ENCODE measurements at regions not wholly inside any gene's neighbourhood (a gene's known extent, or its start where the extent isn't known, plus 50 kb on each side); places are given as distances from the start of the nearest gene placed in this dataset.

DNA sequence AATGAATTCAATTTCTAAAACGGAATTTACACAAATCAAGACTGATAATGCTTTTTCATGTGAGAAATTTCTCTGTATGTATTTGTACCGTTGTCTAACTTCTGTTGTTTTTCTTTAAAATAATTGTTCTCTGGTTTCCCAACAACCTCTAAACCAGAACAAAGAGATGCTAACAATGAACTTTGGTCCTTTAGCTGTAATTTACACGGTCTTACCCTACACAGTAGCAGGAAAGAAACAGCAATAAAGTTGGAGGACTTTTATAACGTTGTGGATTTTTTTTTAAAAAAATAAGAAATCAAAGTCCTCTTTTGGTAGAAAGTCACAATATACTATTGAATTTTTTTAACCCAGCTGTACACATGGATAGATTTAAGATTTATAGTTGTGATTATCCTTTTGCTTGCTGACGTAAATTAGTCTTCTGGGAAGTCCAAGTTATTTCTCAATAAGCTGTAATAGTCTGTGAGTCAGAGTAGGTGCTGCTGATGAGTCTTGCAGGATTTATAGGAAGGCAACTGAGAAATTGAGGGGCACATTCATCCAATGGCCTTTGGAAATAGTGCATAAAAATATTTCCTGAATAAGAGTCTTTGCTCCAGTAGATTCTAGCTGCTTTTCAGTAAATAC lies 76.8 kb upstream of the PCSK1 start:
- no peaks in the 10 kb centered on the region for H3K4me1 Mint-ChIP-seq (ENCODE audit: low read depth)
- H3K9me3 Mint-ChIP-seq: no peaks in the 10 kb centered on the region
- peaks cover 5% of the 10 kb centered on the region for H3K27me3 Mint-ChIP-seq
- intact Hi-C loops (cut with micrococcal nuclease): no loop called here
- H3K27ac Mint-ChIP-seq: no peak overlapping the region
- no peaks in the 10 kb centered on the region for H3K36me3 Mint-ChIP-seq (ENCODE audit: low read depth)
- H3K4me3 Mint-ChIP-seq: no peak overlapping the region

DNA sequence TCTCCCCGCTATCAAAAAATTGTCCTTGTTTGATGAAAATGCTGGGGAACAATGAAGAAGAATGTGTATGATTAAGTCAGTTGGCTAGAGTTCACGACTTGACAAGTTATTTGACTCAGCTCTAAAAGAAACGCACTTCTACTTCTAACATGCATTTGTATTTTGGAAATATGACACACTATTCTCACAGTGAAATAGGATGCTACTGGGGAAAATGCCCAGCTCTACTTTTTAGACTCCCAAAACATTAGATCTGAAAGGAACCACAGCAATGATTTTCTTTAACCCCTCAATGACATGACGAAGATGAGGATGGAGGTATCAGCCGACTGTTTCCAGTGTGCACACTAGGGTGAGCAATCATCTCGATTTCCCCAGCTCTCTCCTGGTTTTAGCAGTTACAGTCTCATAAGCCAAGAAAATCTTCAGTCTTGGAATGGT lies 83.6 kb upstream of the PCSK1 start:
- no peak overlapping the region for H3K4me3 Mint-ChIP-seq
- peaks cover 3% of the 10 kb centered on the region for H3K27me3 Mint-ChIP-seq
- no peak overlapping the region for H3K27ac Mint-ChIP-seq
- H3K9me3 Mint-ChIP-seq: no peaks in the 10 kb centered on the region
- intact Hi-C loops (cut with micrococcal nuclease): no loop called here
- H3K36me3 Mint-ChIP-seq (ENCODE audit: low read depth): no peaks in the 10 kb centered on the region
- no peaks in the 10 kb centered on the region for H3K4me1 Mint-ChIP-seq (ENCODE audit: low read depth)

DNA sequence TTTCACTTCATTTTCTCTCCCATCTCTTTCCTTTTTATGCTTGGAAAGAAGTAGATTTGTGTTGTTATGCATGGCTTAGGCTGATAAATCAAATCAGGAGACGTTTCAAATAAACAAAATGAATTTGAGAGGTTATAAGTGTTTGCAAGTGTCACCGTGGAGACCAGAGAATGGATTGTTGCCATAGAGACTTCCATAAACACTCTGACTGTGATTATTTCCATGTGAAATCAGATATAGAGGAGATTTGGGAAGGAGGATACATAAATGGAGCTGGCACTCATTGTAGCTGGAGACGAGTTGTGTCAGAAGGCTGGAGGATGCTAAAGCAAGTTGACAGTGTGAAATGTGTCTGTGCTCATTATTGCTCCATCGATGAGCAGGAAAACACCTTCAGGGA lies 84.2 kb upstream of the PCSK1 start:
- no peak overlapping the region for H3K27ac Mint-ChIP-seq
- H3K36me3 Mint-ChIP-seq (ENCODE audit: low read depth): no peaks in the 10 kb centered on the region
- H3K9me3 Mint-ChIP-seq: no peaks in the 10 kb centered on the region
- intact Hi-C loops (cut with micrococcal nuclease): no loop called here
- peaks cover 3% of the 10 kb centered on the region for H3K27me3 Mint-ChIP-seq
- H3K4me1 Mint-ChIP-seq (ENCODE audit: low read depth): no peaks in the 10 kb centered on the region
- H3K4me3 Mint-ChIP-seq: no peak overlapping the region

GRCh38 chr5:96520345-96520744 lies 87.3 kb upstream of the PCSK1 start:
- Mint-ChIP-seq H3K4me1 (ENCODE audit: low read depth) (no peaks in the 10 kb centered on the region), H3K36me3 (ENCODE audit: low read depth) (no peaks in the 10 kb centered on the region), H3K4me3 (no peak overlapping the region), H3K27ac (no peak overlapping the region), H3K9me3 (no peaks in the 10 kb centered on the region), H3K27me3 (no peaks in the 10 kb centered on the region)
- intact Hi-C loops (cut with micrococcal nuclease): no loop called here

- Mint-ChIP-seq H3K27me3 (peaks cover 3% of the 10 kb centered on the region), H3K9me3 (peaks cover 7% of the 10 kb centered on the region), H3K4me1 (ENCODE audit: low read depth) (no peaks in the 10 kb centered on the region), H3K4me3 (no peak overlapping the region), H3K36me3 (ENCODE audit: low read depth) (no peaks in the 10 kb centered on the region), H3K27ac (no peak overlapping the region)
- intact Hi-C loops (cut with micrococcal nuclease): no loop called here
Measured at GRCh38 chr5:96522635-96523355, 89.7 kb upstream of the PCSK1 start.

GRCh38 chr5:96527768-96528661 lies 95.0 kb upstream of the PCSK1 start:
- Mint-ChIP-seq H3K27me3 (peaks cover 3% of the 10 kb centered on the region), H3K9me3 (peaks cover 7% of the 10 kb centered on the region), H3K4me1 (ENCODE audit: low read depth) (no peaks in the 10 kb centered on the region), H3K27ac (no peak overlapping the region), H3K36me3 (ENCODE audit: low read depth) (no peaks in the 10 kb centered on the region), H3K4me3 (no peak overlapping the region)
- intact Hi-C loops (cut with micrococcal nuclease): no loop called here

DNA sequence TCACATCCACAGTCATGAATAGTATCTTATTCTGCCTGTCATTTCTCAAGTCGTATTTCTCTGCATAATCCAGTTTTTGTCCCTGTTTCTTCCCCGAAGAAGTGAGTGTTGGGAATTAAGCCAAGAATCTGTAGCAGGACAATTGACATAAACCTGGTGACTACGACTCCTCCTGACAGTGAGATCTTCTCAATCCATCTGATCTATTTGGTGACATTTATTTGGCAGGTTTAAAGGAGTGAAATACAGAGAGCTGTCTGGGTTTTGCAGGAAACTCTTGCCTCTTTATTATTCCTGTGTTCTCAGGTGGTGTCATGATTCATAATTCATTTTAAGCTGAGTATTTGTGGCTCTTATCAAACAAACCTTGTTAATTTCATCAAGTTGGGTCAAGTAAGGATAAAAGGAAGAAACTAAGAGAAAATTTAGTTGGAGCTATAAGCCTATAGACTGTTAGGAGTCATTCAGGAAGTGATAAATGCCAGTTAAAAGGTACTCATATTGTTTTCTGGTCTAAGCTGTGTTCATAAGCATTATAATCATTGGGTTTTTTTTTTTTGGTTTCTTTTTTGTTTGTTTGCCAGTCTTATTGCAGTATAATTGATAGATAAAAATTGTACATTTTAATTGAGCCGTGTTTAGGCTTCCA lies 95.9 kb upstream of the PCSK1 start:
- intact Hi-C loops (cut with micrococcal nuclease): no loop called here
- Mint-ChIP-seq H3K36me3 (ENCODE audit: low read depth) (no peaks in the 10 kb centered on the region), H3K4me1 (ENCODE audit: low read depth) (no peaks in the 10 kb centered on the region), H3K27ac (no peak overlapping the region), H3K27me3 (peaks cover 3% of the 10 kb centered on the region), H3K4me3 (no peak overlapping the region), H3K9me3 (peaks cover 7% of the 10 kb centered on the region)

DNA sequence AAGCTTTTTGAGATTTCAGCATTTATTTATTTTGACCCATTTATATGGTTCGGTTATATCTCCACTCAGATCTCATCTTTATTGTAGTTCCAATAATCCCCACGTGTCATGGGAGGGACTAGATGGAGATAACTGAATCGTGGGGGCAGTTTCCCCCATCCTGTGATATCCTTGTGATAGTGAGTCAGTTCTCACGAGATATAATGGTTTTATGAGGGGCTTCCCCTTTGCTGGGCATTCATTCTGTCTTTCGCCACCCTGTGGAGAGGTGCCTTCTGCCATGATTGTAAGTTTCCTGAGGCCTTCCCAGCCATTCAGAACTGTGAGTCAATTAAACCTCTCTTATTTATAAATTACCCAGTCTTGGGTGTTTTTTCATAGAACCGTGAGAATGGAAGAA lies 96.5 kb upstream of the PCSK1 start:
- no peaks in the 10 kb centered on the region for H3K36me3 Mint-ChIP-seq (ENCODE audit: low read depth)
- no peaks in the 10 kb centered on the region for H3K4me1 Mint-ChIP-seq (ENCODE audit: low read depth)

DNA sequence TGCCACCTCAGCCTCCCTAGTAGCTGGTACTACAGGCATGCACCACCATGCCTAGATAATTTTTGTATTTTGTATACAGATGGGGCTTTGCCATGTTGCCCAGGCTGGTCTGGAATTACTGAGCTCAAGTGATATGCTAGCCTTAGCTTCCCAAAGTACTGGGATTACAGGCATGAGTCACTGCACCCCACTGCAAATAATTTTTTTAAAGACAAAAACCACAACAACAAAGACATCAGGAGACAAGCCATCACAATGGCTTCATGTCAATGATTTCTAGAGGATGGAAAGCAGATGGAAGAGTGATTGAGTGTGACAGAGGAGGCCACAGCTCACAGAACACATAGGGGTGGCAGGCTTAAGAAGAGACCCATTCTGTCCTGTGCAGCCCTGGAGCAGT lies 97.9 kb upstream of the PCSK1 start:
- Mint-ChIP-seq H3K36me3 (ENCODE audit: low read depth) (no peaks in the 10 kb centered on the region), H3K27ac (no peak overlapping the region), H3K4me1 (ENCODE audit: low read depth) (no peaks in the 10 kb centered on the region), H3K9me3 (peaks cover 7% of the 10 kb centered on the region), H3K4me3 (no peak overlapping the region), H3K27me3 (peaks cover 3% of the 10 kb centered on the region)
- intact Hi-C loops (cut with micrococcal nuclease): no loop called here

More for the DNA sequence above, 96.5 kb upstream of the PCSK1 start:
- Mint-ChIP-seq H3K9me3 (peaks cover 7% of the 10 kb centered on the region), H3K27me3 (peaks cover 3% of the 10 kb centered on the region), H3K4me3 (no peak overlapping the region), H3K27ac (no peak overlapping the region)
- intact Hi-C loops (cut with micrococcal nuclease): no loop called here

DNA sequence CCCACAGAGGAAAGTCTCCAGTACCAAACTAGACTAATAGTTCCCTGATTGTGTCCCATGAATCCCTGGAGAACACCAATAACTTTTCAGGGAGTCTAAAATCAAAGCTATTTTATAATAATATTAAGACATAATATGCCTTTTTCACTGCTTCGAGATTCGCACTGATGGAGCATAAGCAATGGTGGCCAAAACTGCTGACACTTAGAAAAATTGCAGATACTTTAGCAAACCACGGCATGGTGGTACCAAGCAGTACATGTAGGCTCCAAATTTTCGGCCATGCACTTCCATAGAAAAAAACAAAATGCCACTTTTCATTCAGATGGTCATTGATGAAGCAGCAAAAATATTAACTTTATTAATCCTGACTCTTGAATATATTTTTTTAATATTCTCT lies 100.3 kb upstream of the PCSK1 start:
- no peaks in the 10 kb centered on the region for H3K36me3 Mint-ChIP-seq (ENCODE audit: low read depth)
- no peak overlapping the region for H3K27ac Mint-ChIP-seq
- H3K27me3 Mint-ChIP-seq: no peaks in the 10 kb centered on the region
- no peaks in the 10 kb centered on the region for H3K4me1 Mint-ChIP-seq (ENCODE audit: low read depth)
- intact Hi-C loops (cut with micrococcal nuclease): no loop called here
- no peaks in the 10 kb centered on the region for H3K9me3 Mint-ChIP-seq
- H3K4me3 Mint-ChIP-seq: no peak overlapping the region

DNA sequence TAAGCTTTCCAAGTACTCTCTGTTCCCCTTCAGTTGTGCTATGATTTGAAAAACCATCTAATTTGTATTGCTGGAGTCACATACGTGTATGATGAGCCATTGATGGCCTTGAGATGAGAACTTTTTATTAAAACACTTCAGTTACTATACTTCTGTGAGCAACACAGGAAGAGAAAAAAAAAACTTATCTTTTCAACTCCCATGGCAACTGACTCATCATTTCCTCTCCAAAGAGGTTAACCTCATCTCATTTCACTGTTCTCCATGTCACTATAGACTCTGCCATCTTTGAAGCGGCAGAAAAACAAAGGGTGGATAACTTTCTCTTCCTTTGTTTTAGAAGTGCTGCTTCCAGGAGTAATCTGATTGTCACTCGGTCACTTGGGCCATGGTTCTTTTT lies 104.3 kb upstream of the PCSK1 start:
- Mint-ChIP-seq H3K27ac (no peak overlapping the region), H3K36me3 (ENCODE audit: low read depth) (no peaks in the 10 kb centered on the region), H3K4me3 (no peak overlapping the region), H3K27me3 (peaks cover 2% of the 10 kb centered on the region), H3K9me3 (no peaks in the 10 kb centered on the region), H3K4me1 (ENCODE audit: low read depth) (no peaks in the 10 kb centered on the region)
- intact Hi-C loops (cut with micrococcal nuclease): no loop called here

DNA sequence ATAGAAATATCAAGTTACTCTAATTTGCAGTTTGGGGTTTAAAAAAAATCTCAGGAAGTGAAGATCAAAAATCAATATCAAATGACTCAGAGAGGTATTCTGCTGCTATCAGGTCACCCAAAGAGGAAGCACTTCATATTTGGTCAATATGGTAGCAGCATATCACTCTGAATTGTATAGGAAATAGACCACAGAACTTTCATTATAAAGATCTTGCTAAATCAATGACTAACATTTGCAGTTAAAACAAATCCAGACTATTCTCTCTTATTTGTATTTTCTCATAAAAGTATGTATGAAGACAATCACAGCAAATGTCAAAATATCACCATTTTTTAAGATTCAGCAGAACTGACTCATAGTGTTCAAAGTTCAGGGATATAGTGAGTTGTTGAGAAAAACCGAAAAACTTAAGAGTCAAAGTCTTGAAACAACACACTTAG lies 105.8 kb upstream of the PCSK1 start:
- H3K4me3 Mint-ChIP-seq: no peak overlapping the region

DNA sequence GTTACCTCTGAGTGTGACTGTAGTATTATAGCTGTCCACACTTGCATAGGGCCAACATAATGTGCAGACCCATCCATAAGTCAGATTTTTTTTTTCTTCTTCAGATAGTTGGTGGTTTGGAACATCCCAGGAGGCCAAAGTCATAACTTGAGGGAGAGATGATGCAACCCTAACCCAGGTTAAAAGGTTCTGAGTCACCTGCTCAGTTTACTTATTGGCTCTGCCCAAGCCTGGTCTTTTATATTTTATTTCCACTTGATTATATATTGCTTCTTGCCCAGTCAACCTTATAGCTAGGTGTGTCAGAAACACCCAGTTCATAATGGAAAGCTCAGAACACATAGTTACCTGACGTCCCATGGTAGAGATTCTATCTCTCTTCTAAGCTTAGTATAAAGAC lies 113.1 kb upstream of the PCSK1 start:
- no peaks in the 10 kb centered on the region for H3K36me3 Mint-ChIP-seq (ENCODE audit: low read depth)
- no peaks in the 10 kb centered on the region for H3K9me3 Mint-ChIP-seq
- H3K4me3 Mint-ChIP-seq: no peak overlapping the region
- H3K27ac Mint-ChIP-seq: no peak overlapping the region
- no peaks in the 10 kb centered on the region for H3K4me1 Mint-ChIP-seq (ENCODE audit: low read depth)
- peaks cover 4% of the 10 kb centered on the region for H3K27me3 Mint-ChIP-seq
- intact Hi-C loops (cut with micrococcal nuclease): no loop called here

More for the DNA sequence above, 105.8 kb upstream of the PCSK1 start:
- Mint-ChIP-seq H3K4me1 (ENCODE audit: low read depth) (no peaks in the 10 kb centered on the region), H3K9me3 (no peaks in the 10 kb centered on the region), H3K27me3 (peaks cover 2% of the 10 kb centered on the region), H3K36me3 (ENCODE audit: low read depth) (no peaks in the 10 kb centered on the region), H3K27ac (no peak overlapping the region)
- intact Hi-C loops (cut with micrococcal nuclease): no loop called here

- no peaks in the 10 kb centered on the region for H3K36me3 Mint-ChIP-seq (ENCODE audit: low read depth)
- intact Hi-C loops (cut with micrococcal nuclease): no loop called here
- no peak overlapping the region for H3K27ac Mint-ChIP-seq
- no peaks in the 10 kb centered on the region for H3K9me3 Mint-ChIP-seq
- no peaks in the 10 kb centered on the region for H3K4me1 Mint-ChIP-seq (ENCODE audit: low read depth)
- H3K27me3 Mint-ChIP-seq: peaks cover 2% of the 10 kb centered on the region
- no peak overlapping the region for H3K4me3 Mint-ChIP-seq
Measured at GRCh38 chr5:96547486-96547885, 114.4 kb upstream of the PCSK1 start.

All from dendritic cell treated with granulocyte-macrophage colony-stimulating factor and Interleukin-4, amounts not matched to agents 40 ng/mL and 50 ng/mL, for 4 days (primary cell).